ENCODE measurements at regions not wholly inside any gene's neighbourhood (a gene's known extent, or its start where the extent isn't known, plus 50 kb on each side); places are given as distances from the start of the nearest gene placed in this dataset.
A peak's percentile ranks its signal among the peaks of the same experiment; 100 is the strongest.

DNA sequence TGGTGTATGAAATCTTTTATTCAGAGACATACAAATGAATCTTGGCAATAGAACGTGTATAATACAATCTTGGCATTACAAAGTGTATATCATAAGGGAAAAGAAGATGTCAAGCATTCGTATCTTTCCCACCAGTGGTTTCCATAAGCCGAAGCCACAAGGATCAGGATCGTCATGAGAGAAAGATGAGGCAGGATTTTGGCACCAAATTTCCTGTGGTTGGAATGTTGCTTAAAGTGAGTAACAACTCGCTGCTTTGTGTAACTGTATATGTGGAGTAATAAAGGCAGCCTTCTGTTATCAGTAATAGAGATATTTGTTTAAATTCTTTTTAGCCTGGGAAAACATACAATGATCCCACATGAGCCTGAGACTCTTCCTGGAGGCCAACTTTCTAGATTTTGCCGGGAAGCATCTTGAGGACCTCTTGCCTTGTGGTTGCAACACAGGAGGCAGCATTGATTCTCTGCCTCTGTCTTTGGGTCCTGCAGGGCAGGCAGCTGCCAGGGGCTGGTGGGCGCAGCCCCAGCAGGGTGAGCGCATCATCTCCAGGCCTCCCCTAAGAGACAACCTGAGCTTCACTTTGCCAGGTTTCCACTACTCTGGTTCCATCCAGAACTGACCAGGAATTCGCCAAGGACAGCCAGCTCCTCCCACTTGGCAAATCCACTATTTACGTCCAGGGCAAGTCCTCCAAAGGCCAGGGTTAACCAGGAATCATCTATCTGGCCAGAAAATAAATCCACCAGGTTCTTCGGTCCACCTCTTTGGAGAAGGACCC, 230.9 kb upstream of the SULF2 start:
- peak; percentile 93 for DNase-seq (ENCODE audit: low read depth)
- H3K4me3 ChIP-seq (ENCODE audit: low read depth, low read length) = no peak overlapping the region
- CTCF ChIA-PET = interaction anchor here (0.9 to 1.2 kb wide), 4 partner anchors 9 to 605 kb away, joined by 3 to 5 read pairs (median 3); no protein-coding TSS in a partner anchor
- TF ChIP-seq, protein P1, sequence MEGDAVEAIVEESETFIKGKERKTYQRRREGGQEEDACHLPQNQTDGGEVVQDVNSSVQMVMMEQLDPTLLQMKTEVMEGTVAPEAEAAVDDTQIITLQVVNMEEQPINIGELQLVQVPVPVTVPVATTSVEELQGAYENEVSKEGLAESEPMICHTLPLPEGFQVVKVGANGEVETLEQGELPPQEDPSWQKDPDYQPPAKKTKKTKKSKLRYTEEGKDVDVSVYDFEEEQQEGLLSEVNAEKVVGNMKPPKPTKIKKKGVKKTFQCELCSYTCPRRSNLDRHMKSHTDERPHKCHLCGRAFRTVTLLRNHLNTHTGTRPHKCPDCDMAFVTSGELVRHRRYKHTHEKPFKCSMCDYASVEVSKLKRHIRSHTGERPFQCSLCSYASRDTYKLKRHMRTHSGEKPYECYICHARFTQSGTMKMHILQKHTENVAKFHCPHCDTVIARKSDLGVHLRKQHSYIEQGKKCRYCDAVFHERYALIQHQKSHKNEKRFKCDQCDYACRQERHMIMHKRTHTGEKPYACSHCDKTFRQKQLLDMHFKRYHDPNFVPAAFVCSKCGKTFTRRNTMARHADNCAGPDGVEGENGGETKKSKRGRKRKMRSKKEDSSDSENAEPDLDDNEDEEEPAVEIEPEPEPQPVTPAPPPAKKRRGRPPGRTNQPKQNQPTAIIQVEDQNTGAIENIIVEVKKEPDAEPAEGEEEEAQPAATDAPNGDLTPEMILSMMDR (IDR thresholded peaks at IDR 0.05; ENCODE audit: insufficient read depth, low read depth, low read length) = no peak
- no peaks in the 10 kb centered on the region; the same call in 1 of the 2 replicates for H3K27me3 ChIP-seq (ENCODE audit: control insufficient read depth, insufficient read depth, low read length)
- POLR2A ChIA-PET = no interaction called here
- no peaks in the 10 kb centered on the region for H3K36me3 ChIP-seq (ENCODE audit: control insufficient read depth, insufficient read depth, low read length)

DNA sequence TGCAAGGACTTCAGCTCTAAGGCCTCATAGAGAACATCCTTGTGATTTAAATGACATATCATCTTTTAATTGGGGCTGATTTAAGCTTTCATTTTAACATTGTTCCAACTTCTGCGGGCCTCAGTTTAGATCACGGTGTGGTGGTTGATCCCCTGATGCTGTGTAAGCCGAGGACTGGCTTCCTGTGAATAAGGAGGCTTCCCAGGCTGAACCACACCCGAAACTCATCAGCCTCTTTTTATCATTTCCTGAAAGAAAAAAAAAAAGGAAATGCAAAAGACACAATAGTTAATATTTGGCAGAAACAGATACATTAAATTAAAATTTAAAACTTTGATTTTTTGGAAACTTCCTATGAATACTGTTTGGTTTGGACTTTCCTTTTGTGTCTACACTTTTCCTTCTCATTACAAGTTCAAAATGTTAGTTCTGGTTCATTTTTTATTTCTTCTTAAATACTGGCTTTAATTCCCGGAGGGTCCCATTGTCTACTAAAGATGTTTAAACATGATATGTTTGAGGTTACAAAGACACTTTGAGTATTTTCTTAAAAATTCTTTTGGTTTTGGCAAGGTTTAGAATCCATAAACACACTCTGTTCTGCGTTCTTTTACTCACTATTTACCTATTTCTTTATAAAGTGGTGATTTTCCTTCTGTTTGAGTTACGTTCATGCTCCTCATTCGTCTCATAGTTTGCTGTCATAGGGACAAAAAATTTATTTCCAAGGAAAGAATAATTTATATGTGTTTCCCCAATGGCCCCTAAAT, 230.0 kb upstream of the SULF2 start:
- CTCF ChIA-PET = no interaction called here
- peak; percentile 40 for DNase-seq (ENCODE audit: low read depth)
- Histone ChIP-seq H3K36me3 (ENCODE audit: control insufficient read depth, insufficient read depth, low read length) (no peaks in the 10 kb centered on the region), H3K27me3 (ENCODE audit: control insufficient read depth, insufficient read depth, low read length) (no peaks in the 10 kb centered on the region; the same call in 1 of the 2 replicates), H3K4me3 (ENCODE audit: low read depth, low read length) (no peak overlapping the region)
- TF ChIP-seq, protein P1 (IDR thresholded peaks at IDR 0.05; ENCODE audit: insufficient read depth, low read depth, low read length) = no peak
- POLR2A ChIA-PET = no interaction called here

DNA sequence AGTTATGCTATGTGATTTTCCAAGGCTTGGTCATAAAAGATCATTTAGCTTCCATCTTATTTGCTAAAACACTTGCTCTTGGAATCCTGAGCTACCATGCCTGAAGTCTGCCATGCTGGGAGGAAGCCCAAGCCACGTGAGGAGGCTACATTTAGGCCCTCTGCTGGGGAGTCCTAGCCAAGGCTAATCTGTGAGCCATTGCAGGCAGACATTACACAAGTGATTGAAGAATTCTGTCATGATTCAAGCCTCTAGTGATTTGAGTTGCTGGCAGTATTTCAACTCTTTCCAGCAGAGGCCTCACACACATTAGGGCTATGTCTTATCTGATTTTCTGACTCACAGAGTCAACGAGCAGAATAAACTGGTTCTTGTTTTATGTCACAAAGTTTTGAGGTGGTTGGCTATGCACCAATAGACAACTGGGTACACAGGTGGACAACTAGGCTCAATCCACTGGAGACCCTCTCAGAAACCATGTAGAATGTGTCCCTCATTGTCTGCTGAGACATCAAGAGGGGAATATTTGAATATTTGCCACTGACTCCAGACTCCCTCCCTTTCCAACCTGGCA, 227.2 kb upstream of the SULF2 start:
- TF ChIP-seq, protein P1 (IDR thresholded peaks at IDR 0.05; ENCODE audit: insufficient read depth, low read depth, low read length) = peak; percentile 50
- Histone ChIP-seq H3K36me3 (ENCODE audit: control insufficient read depth, insufficient read depth, low read length) (no peaks in the 10 kb centered on the region), H3K27me3 (ENCODE audit: control insufficient read depth, insufficient read depth, low read length) (no peaks in the 10 kb centered on the region; the same call in 1 of the 2 replicates), H3K4me3 (ENCODE audit: low read depth, low read length) (no peak overlapping the region)
- peak; percentile 57 for DNase-seq (ENCODE audit: low read depth)
- CTCF ChIA-PET = no interaction called here
- POLR2A ChIA-PET = no interaction called here

DNA sequence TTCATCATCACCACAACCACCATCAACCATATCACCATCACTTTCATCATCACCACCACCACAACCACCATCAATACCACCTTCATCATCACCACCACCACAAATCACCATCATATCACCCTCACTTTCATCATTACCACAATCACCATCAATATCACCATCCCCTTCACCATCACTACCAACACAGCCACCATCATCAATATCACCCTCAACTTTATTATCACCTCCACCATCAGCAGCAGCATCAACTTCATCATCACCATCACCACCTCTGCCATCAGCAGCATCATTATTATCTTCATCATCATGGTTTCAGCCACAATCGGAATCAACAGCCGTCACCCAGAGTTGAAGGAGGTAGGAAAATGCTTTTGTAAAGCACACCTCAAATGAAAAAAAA, 225.7 kb upstream of the SULF2 start:
- TF ChIP-seq, protein P1 (IDR thresholded peaks at IDR 0.05; ENCODE audit: insufficient read depth, low read depth, low read length) = no peak
- POLR2A ChIA-PET = no interaction called here
- no peak for DNase-seq (ENCODE audit: low read depth)
- Histone ChIP-seq H3K4me3 (ENCODE audit: low read depth, low read length) (no peak overlapping the region), H3K27me3 (ENCODE audit: control insufficient read depth, insufficient read depth, low read length) (no peaks in the 10 kb centered on the region; the same call in 1 of the 2 replicates), H3K36me3 (ENCODE audit: control insufficient read depth, insufficient read depth, low read length) (no peaks in the 10 kb centered on the region)
- CTCF ChIA-PET = no interaction called here

DNA sequence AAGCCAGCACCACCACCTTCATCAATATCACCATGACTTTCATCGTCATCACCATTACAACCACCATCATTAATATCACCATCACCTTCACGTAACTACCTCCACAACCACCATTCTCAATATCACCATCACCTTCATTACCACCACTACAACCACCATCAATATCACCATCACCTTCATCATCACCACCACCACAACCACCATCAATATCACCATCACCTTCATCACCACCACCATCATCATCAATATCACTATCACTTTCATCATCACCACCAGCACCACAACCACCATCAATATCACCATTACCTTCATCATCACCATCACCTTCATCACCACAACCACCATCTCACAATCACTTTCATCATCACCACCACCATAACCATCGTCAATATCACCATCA, 225.3 kb upstream of the SULF2 start:
- TF ChIP-seq, protein P1 (IDR thresholded peaks at IDR 0.05; ENCODE audit: insufficient read depth, low read depth, low read length) = no peak
- no peak for DNase-seq (ENCODE audit: low read depth)
- Histone ChIP-seq H3K36me3 (ENCODE audit: control insufficient read depth, insufficient read depth, low read length) (no peaks in the 10 kb centered on the region), H3K4me3 (ENCODE audit: low read depth, low read length) (no peak overlapping the region), H3K27me3 (ENCODE audit: control insufficient read depth, insufficient read depth, low read length) (no peaks in the 10 kb centered on the region; the same call in 1 of the 2 replicates)
- POLR2A ChIA-PET = no interaction called here
- CTCF ChIA-PET = no interaction called here
